H9 (cell line): ENCODE measurements at regions not wholly inside any gene's neighbourhood (a gene's known extent, or its start where the extent isn't known, plus 50 kb on each side); places are given as distances from the start of the nearest gene placed in this dataset.

Experiments
- DNase-seq: peaks from one replicate; pipeline ENCODE4 v3.0.0-alpha.2; 2017
- H2AFZ ChIP-seq: one replicate; pipeline ENCODE4 v1.6.1; 2013; ENCODE audit warnings: mild to moderate bottlenecking, low read length, control low read depth, moderate library complexity
- H2AK5ac ChIP-seq: 2 replicates; pipeline ENCODE4 v1.6.1; 2013; ENCODE audit warnings: low read length, control low read depth, mixed read lengths; ENCODE audit not compliant: insufficient read length
- H2BK120ac ChIP-seq: one replicate; pipeline ENCODE4 v1.6.1; 2013; ENCODE audit warnings: low read depth, mild to moderate bottlenecking, low read length, control low read depth, inconsistent platforms; ENCODE audit not compliant: poor library complexity, severe bottlenecking
- H2BK12ac ChIP-seq: 2 replicates; pipeline ENCODE4 v1.6.1; 2013; ENCODE audit warnings: low read length, control low read depth, mixed read lengths, low read depth; ENCODE audit not compliant: insufficient read length
- H2BK15ac ChIP-seq: 2 replicates; pipeline ENCODE4 v1.6.1; 2013; ENCODE audit warnings: low read depth, low read length, control low read depth
- H2BK20ac ChIP-seq: one replicate; pipeline ENCODE4 v1.6.1; 2013; ENCODE audit warnings: low read depth, mild to moderate bottlenecking, low read length, control low read depth, inconsistent platforms; ENCODE audit not compliant: poor library complexity, severe bottlenecking
- H2BK5ac ChIP-seq: 2 replicates; pipeline ENCODE4 v1.6.1; 2013; ENCODE audit warnings: low read length, control low read depth, mixed read lengths; ENCODE audit not compliant: insufficient read length
- H3K14ac ChIP-seq: 2 replicates; pipeline ENCODE4 v1.6.1; 2013; ENCODE audit warnings: low read length, control low read depth; ENCODE audit not compliant: insufficient read depth
- H3K18ac ChIP-seq: 2 replicates; pipeline ENCODE4 v1.6.1; 2013; ENCODE audit warnings: low read depth, mild to moderate bottlenecking, mixed read lengths, low read length, control low read depth; ENCODE audit not compliant: insufficient read length
- H3K23ac ChIP-seq: 2 replicates; pipeline ENCODE4 v1.6.1; 2013; ENCODE audit warnings: low read length, control low read depth, mixed read lengths, low read depth; ENCODE audit not compliant: insufficient read length
- H3K23me2 ChIP-seq: 2 replicates; pipeline ENCODE4 v1.6.1; 2013; ENCODE audit warnings: low read depth, mild to moderate bottlenecking, mixed read lengths, low read length, control low read depth; ENCODE audit not compliant: insufficient read length, poor library complexity, severe bottlenecking
- H3K27ac ChIP-seq: 2 replicates; pipeline ENCODE4 v1.5.1; 2013; ENCODE audit warnings: low read length, control low read depth, mixed read lengths, low read depth; ENCODE audit not compliant: insufficient read length
- H3K27me3 ChIP-seq: 2 replicates; pipeline ENCODE4 v1.6.1; 2013; ENCODE audit warnings: low read length, control low read depth, inconsistent platforms; ENCODE audit not compliant: insufficient read depth
- H3K4ac ChIP-seq: 2 replicates; pipeline ENCODE4 v1.6.1; 2013; ENCODE audit warnings: low read depth, mild to moderate bottlenecking, control low read depth, inconsistent platforms, low read length, moderate library complexity
- H3K4me1 ChIP-seq: 2 replicates; pipeline ENCODE4 v1.6.1; 2013; ENCODE audit warnings: low read length, control low read depth, inconsistent platforms; ENCODE audit not compliant: insufficient read depth
- H3K4me2 ChIP-seq: 2 replicates; pipeline ENCODE4 v1.6.1; 2013; ENCODE audit warnings: low read length, control low read depth, mixed read lengths; ENCODE audit not compliant: insufficient read length, insufficient read depth
- H3K56ac ChIP-seq: 2 replicates; pipeline ENCODE4 v1.6.1; 2013; ENCODE audit warnings: low read depth, mild to moderate bottlenecking, mixed read lengths, low read length, control low read depth; ENCODE audit not compliant: insufficient read length
- H3K79me1 ChIP-seq: 2 replicates; pipeline ENCODE4 v1.6.1; 2013; ENCODE audit warnings: low read depth, mild to moderate bottlenecking, moderate library complexity, low read length, control low read depth, inconsistent platforms; ENCODE audit not compliant: insufficient read depth, poor library complexity, severe bottlenecking
- H3K79me2 ChIP-seq: 2 replicates; pipeline ENCODE4 v1.6.1; 2013; ENCODE audit warnings: low read length, control low read depth, inconsistent platforms; ENCODE audit not compliant: insufficient read depth
- H3K9ac ChIP-seq: 2 replicates; pipeline ENCODE4 v1.6.1; 2013; ENCODE audit warnings: low read length, control low read depth, mixed read lengths; ENCODE audit not compliant: insufficient read length; ENCODE audit errors: extremely low read depth
- H3K9me3 ChIP-seq: one replicate; pipeline ENCODE4 v1.6.1; 2013; ENCODE audit warnings: low read depth, low read length, inconsistent platforms; ENCODE audit not compliant: control insufficient read depth
- H3T11ph ChIP-seq: one replicate; pipeline ENCODE4 v1.6.1; 2013; ENCODE audit warnings: mild to moderate bottlenecking, low read length, control low read depth, inconsistent platforms
- H4K20me1 ChIP-seq: one replicate; pipeline ENCODE4 v1.6.1; 2013; ENCODE audit not compliant: control insufficient read depth, insufficient read length, insufficient read depth
- H4K5ac ChIP-seq: 2 replicates; pipeline ENCODE4 v1.6.1; 2013; ENCODE audit warnings: low read depth, mild to moderate bottlenecking, mixed read lengths, low read length, control low read depth; ENCODE audit not compliant: insufficient read length
- H4K8ac ChIP-seq: replicated peaks from 2 replicates; pipeline ENCODE4 v1.6.1; 2013; ENCODE audit warnings: low read length, control low read depth, mixed read lengths, low read depth; ENCODE audit not compliant: insufficient read length
- H4K91ac ChIP-seq: 2 replicates; pipeline ENCODE4 v1.6.1; 2013; ENCODE audit warnings: low read depth, mild to moderate bottlenecking, moderate library complexity, mixed read lengths, low read length, control low read depth; ENCODE audit not compliant: insufficient read length
- H3K27ac Mint-ChIP-seq, 3 experiments: 2 replicates in 2 of 3; 3 replicates in 1 of 3; pipeline ENCODE4 v1.8.0; 2020 to 2021; ENCODE audit warnings: mixed read lengths in 3 of 3, mild to moderate bottlenecking in 1 of 3, moderate library complexity in 1 of 3
- H3K27me3 Mint-ChIP-seq: 2 replicates; pipeline ENCODE4 v1.8.0; 2021; ENCODE audit warnings: low read depth, mild to moderate bottlenecking, moderate library complexity, mixed read lengths
- H3K36me3 Mint-ChIP-seq, 3 experiments: 2 replicates in 2 of 3; 3 replicates in 1 of 3; pipeline ENCODE4 v1.8.0; 2020 to 2021; ENCODE audit warnings: low read depth in 3 of 3, mixed read lengths in 3 of 3; ENCODE audit not compliant: insufficient read depth in 1 of 3
- H3K4me1 Mint-ChIP-seq, 2 experiments: 2 replicates each; pipeline ENCODE4 v1.8.0; 2020; ENCODE audit warnings: mixed read lengths in 2 of 2
- H3K4me3 Mint-ChIP-seq, 2 experiments: 2 replicates in 1 of 2; 3 replicates in 1 of 2; pipeline ENCODE4 v1.8.0; 2020 to 2021; ENCODE audit warnings: mild to moderate bottlenecking in 2 of 2, mixed read lengths in 2 of 2, moderate library complexity in 1 of 2
- H3K9me3 Mint-ChIP-seq, 2 experiments: 2 replicates in 1 of 2; 3 replicates in 1 of 2; pipeline ENCODE4 v1.8.0; 2020; ENCODE audit warnings: mild to moderate bottlenecking in 2 of 2, mixed read lengths in 2 of 2, moderate library complexity in 1 of 2
- WGBS: extraction: QIAGEN DNeasy Blood & Tissue Kit; methylation state at CpG from one replicate; pipeline ENCODE4 v1.1.7; 2013; ENCODE audit warnings: missing lambda C conversion rate, low lambda C conversion rate, mixed read lengths; ENCODE audit not compliant: insufficient read length; ENCODE audit errors: extremely low coverage; 5-methylcytosine and 5-hydroxymethylcytosine counted together
- TF ChIP-seq, protein P1 (sequence below): fragments of 200-600 bp; sonication (generic); conservative IDR thresholded peaks from 3 replicates; pipeline ENCODE4 v1.8.0; 2021; ENCODE audit warnings: antibody characterized with exemption, mild to moderate bottlenecking

DNA sequence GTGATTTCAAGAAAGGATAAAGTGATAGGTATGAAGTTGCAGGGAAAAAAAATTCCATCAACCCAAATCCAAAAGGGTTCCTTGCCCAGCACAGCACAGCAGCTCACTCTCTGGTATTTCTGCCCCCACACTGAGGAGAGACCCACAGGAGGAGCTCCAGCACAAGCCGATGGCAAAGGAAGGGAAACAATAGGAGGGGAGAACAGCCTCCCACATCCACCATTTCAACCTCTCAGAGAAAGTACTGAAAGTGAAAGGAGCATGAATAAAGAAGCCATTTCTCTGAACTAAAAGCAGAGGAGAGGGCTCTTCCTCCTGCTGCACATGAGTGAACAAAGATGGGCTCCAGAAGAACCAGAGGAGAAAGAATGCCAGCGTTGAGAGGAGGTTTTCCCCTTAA, 54.9 kb upstream of the ZSWIM6 start:
- Histone ChIP-seq H2BK12ac (no peak overlapping the region), H3K27me3 (no peaks in the 10 kb centered on the region), H2BK20ac (no peak overlapping the region), H3K79me1 (no peaks in the 10 kb centered on the region), H4K8ac (no peak overlapping the region), H4K5ac (no peak overlapping the region), H3K4me1 (no peaks in the 10 kb centered on the region), H2AFZ (peak overlapping the region; percentile 9), H3K18ac (no peak overlapping the region), H4K20me1 (no peaks in the 10 kb centered on the region), H3K79me2 (no peaks in the 10 kb centered on the region), H2BK15ac (no peak overlapping the region), H3K14ac (no peak overlapping the region), H2AK5ac (no peak overlapping the region), H4K91ac (no peak overlapping the region), H3K56ac (no peak overlapping the region), H3K4me2 (no peak overlapping the region), H3K9me3 (no peaks in the 10 kb centered on the region), H2BK5ac (no peak overlapping the region), H3K4ac (no peak overlapping the region), H3K9ac (no peak overlapping the region), H3K27ac (no peak overlapping the region), H3T11ph (no peak overlapping the region), H3K23me2 (no peaks in the 10 kb centered on the region), H3K23ac (no peak overlapping the region), H2BK120ac (no peak overlapping the region)
- peak overlapping the region in 2 of 3 experiments; percentile 64 to 86; a peak in 3 of 7 replicates for H3K27ac Mint-ChIP-seq
- DNase-seq = peak; percentile 52
- H3K9me3 Mint-ChIP-seq = no peaks in the 10 kb centered on the region
- peaks cover 13 to 21% of the 10 kb centered on the region in 2 experiments for H3K4me1 Mint-ChIP-seq
- H3K4me3 Mint-ChIP-seq = no peak overlapping the region
- TF ChIP-seq, protein P1, sequence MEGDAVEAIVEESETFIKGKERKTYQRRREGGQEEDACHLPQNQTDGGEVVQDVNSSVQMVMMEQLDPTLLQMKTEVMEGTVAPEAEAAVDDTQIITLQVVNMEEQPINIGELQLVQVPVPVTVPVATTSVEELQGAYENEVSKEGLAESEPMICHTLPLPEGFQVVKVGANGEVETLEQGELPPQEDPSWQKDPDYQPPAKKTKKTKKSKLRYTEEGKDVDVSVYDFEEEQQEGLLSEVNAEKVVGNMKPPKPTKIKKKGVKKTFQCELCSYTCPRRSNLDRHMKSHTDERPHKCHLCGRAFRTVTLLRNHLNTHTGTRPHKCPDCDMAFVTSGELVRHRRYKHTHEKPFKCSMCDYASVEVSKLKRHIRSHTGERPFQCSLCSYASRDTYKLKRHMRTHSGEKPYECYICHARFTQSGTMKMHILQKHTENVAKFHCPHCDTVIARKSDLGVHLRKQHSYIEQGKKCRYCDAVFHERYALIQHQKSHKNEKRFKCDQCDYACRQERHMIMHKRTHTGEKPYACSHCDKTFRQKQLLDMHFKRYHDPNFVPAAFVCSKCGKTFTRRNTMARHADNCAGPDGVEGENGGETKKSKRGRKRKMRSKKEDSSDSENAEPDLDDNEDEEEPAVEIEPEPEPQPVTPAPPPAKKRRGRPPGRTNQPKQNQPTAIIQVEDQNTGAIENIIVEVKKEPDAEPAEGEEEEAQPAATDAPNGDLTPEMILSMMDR = peak; percentile 39; the same call in 2 of the 3 replicates
- peaks cover 1% of the 10 kb centered on the region for H3K27me3 Mint-ChIP-seq
- no CpG with 5 or more reads among the region's 2 CpGs for WGBS
- peaks cover 0 to 2% (median 0%) of the 10 kb centered on the region in 3 experiments; a peak in 1 of 7 replicates for H3K36me3 Mint-ChIP-seq
